ENCODE measurements at regions not wholly inside any gene's neighbourhood (a gene's known extent, or its start where the extent isn't known, plus 50 kb on each side); places are given as distances from the start of the nearest gene placed in this dataset.

DNA sequence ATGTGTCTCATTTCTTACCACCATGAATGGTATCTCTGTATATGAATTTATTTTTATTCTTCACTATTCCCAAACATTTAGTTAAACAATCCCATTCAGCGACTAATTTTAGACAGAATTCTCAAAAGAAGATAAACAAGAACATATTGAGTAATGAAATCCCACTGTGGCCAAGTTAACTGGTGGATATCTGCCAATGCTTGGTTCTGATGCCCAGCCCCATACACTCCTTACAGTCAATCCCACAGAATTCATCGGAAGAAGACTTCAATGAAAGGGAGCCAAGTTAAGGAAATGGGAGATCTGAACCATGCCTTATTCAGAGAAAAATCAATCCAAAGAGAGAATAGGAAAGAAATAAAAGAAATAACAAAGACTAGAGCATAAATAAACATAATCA lies 518.0 kb downstream of the XPNPEP1 start:
- no peaks in the 10 kb centered on the region for H3K9me2 ChIP-seq (ENCODE audit: insufficient read depth)
- no peak overlapping the region for H3K27ac ChIP-seq (ENCODE audit: low read depth, low read length)
- ChIA-PET POLR2A (no interaction called here), CTCF (no interaction called here), RAD21 (ENCODE audit: low non-redundant PET in 1 of 2, low total read pairs in 2 of 2, uncharacterized antibody in 2 of 2, unreplicated experiment in 2 of 2) (no interaction called here)
- H3K4me1 ChIP-seq (ENCODE audit: control insufficient read depth in 1 of 2, insufficient read depth in 2 of 2, low read length in 2 of 2) = no peaks in the 10 kb centered on the region
- intact Hi-C loops (cut with micrococcal nuclease) = no loop called here
- no peak overlapping the region for H3K9ac ChIP-seq (ENCODE audit: low read length)
- no peak for ATAC-seq
- peaks cover 0 to 27% of the 10 kb centered on the region in 2 experiments; a peak in 1 of 4 replicates for H3K9me3 ChIP-seq (ENCODE audit: control insufficient read depth in 1 of 2, insufficient read depth in 1 of 2, low read depth in 1 of 2, low read length in 2 of 2)
- no TSS peak for BruUV-seq (replicated peaks)
- H3K79me2 ChIP-seq (ENCODE audit: insufficient read depth, low read length) = no peaks in the 10 kb centered on the region
- no peaks in the 10 kb centered on the region for H4K20me1 ChIP-seq (ENCODE audit: insufficient read depth)
- no peaks in the 10 kb centered on the region for H3K27me3 ChIP-seq (ENCODE audit: insufficient read depth, low read length)
- no peak overlapping the region for H3K4me2 ChIP-seq (ENCODE audit: low read length)
- no peak overlapping the region for H3K4me3 ChIP-seq (replicated peaks in 1 of 2; ENCODE audit: low read depth in 1 of 2, low read length in 2 of 2)
- TF ChIP-seq, protein P1, sequence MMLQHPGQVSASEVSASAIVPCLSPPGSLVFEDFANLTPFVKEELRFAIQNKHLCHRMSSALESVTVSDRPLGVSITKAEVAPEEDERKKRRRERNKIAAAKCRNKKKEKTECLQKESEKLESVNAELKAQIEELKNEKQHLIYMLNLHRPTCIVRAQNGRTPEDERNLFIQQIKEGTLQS (IDR thresholded peaks at IDR 0.05) = no peak
- no peak for TF ChIP-seq JUND (IDR thresholded peaks at IDR 0.05)
- no peak for TF ChIP-seq EGR1 (IDR thresholded peaks at IDR 0.05; ENCODE audit: low read depth)
- TF ChIP-seq SRF (IDR thresholded peaks at IDR 0.05; ENCODE audit: low read depth) = no peak
- no peak for TF ChIP-seq RAD21 (IDR thresholded peaks at IDR 0.05; ENCODE audit: low read depth)
- no peak for TF ChIP-seq EZH2phosphoT487 (IDR thresholded peaks at IDR 0.05; ENCODE audit: borderline replicate concordance)
- no peak for TF ChIP-seq ZFX (IDR thresholded peaks at IDR 0.05)
- no peak for DNase-seq (ENCODE audit: low read depth, low spot score)
- no peaks in the 10 kb centered on the region for H3K36me3 ChIP-seq (ENCODE audit: control insufficient read depth in 1 of 2, insufficient read depth in 2 of 2, low read length in 2 of 2)
- H2AFZ ChIP-seq (ENCODE audit: low read depth, low read length, poor library complexity, severe bottlenecking) = no peak overlapping the region

DNA sequence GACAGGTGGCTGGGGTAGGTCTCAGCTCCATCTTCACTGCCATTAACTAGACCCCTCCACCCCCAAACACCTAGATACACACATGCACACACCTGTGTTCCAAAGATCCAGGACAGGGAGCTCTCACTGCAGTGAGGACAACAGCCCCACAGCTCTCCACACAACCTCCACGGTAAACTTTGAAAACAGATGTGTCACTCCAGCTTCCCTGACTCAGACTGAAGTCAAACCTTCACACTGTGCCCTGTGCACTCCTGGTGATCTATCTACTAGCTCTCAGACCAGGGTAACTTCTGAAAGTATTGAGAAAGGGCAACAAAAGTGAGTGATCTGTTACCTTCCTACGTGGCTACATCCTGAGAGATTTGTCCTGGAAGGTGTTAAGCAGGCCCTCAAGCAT lies 519.8 kb downstream of the XPNPEP1 start:
- Histone ChIP-seq H4K20me1 (ENCODE audit: insufficient read depth) (no peaks in the 10 kb centered on the region), H3K27ac (ENCODE audit: low read depth, low read length) (no peak overlapping the region), H3K27me3 (ENCODE audit: insufficient read depth, low read length) (no peaks in the 10 kb centered on the region), H3K4me3 (replicated peaks in 1 of 2; ENCODE audit: low read depth in 1 of 2, low read length in 2 of 2) (no peak overlapping the region), H3K4me1 (ENCODE audit: control insufficient read depth in 1 of 2, insufficient read depth in 2 of 2, low read length in 2 of 2) (no peaks in the 10 kb centered on the region), H3K4me2 (ENCODE audit: low read length) (no peak overlapping the region), H2AFZ (ENCODE audit: low read depth, low read length, poor library complexity, severe bottlenecking) (no peak overlapping the region), H3K9me3 (ENCODE audit: control insufficient read depth in 1 of 2, insufficient read depth in 1 of 2, low read depth in 1 of 2, low read length in 2 of 2) (peaks cover 0 to 30% of the 10 kb centered on the region in 2 experiments; a peak in 2 of 4 replicates), H3K79me2 (ENCODE audit: insufficient read depth, low read length) (no peaks in the 10 kb centered on the region), H3K9ac (ENCODE audit: low read length) (no peak overlapping the region), H3K9me2 (ENCODE audit: insufficient read depth) (no peaks in the 10 kb centered on the region), H3K36me3 (ENCODE audit: control insufficient read depth in 1 of 2, insufficient read depth in 2 of 2, low read length in 2 of 2) (no peaks in the 10 kb centered on the region)
- DNase-seq (ENCODE audit: low read depth, low spot score) = no peak
- TF ChIP-seq CEBPB (IDR thresholded peaks at IDR 0.05; ENCODE audit: low read depth) = no peak
- no peak for TF ChIP-seq ZNF274 (IDR thresholded peaks at IDR 0.05; ENCODE audit: low read depth, low read length)
- TF ChIP-seq, protein P1 (IDR thresholded peaks at IDR 0.05) = no peak
- no peak for TF ChIP-seq POLR2A (IDR thresholded peaks at IDR 0.05; ENCODE audit: borderline replicate concordance, extremely low read depth, insufficient read depth, insufficient read length)
- TF ChIP-seq EZH2 (IDR thresholded peaks at IDR 0.05) = no peak
- no peak for TF ChIP-seq YY1 (IDR thresholded peaks at IDR 0.05; ENCODE audit: extremely low read depth, insufficient replicate concordance, low read depth, low read length)
- no peak for TF ChIP-seq EGR1 (IDR thresholded peaks at IDR 0.05; ENCODE audit: low read depth)
- no peak for TF ChIP-seq JUND (IDR thresholded peaks at IDR 0.05)
- TF ChIP-seq, protein P2, sequence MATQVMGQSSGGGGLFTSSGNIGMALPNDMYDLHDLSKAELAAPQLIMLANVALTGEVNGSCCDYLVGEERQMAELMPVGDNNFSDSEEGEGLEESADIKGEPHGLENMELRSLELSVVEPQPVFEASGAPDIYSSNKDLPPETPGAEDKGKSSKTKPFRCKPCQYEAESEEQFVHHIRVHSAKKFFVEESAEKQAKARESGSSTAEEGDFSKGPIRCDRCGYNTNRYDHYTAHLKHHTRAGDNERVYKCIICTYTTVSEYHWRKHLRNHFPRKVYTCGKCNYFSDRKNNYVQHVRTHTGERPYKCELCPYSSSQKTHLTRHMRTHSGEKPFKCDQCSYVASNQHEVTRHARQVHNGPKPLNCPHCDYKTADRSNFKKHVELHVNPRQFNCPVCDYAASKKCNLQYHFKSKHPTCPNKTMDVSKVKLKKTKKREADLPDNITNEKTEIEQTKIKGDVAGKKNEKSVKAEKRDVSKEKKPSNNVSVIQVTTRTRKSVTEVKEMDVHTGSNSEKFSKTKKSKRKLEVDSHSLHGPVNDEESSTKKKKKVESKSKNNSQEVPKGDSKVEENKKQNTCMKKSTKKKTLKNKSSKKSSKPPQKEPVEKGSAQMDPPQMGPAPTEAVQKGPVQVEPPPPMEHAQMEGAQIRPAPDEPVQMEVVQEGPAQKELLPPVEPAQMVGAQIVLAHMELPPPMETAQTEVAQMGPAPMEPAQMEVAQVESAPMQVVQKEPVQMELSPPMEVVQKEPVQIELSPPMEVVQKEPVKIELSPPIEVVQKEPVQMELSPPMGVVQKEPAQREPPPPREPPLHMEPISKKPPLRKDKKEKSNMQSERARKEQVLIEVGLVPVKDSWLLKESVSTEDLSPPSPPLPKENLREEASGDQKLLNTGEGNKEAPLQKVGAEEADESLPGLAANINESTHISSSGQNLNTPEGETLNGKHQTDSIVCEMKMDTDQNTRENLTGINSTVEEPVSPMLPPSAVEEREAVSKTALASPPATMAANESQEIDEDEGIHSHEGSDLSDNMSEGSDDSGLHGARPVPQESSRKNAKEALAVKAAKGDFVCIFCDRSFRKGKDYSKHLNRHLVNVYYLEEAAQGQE (IDR thresholded peaks at IDR 0.05; ENCODE audit: low read depth) = no peak
- TF ChIP-seq FOSL1 (IDR thresholded peaks at IDR 0.05; ENCODE audit: low read depth) = no peak
- no peak for TF ChIP-seq SRF (IDR thresholded peaks at IDR 0.05; ENCODE audit: low read depth)
- no peak for TF ChIP-seq EZH2phosphoT487 (IDR thresholded peaks at IDR 0.05; ENCODE audit: borderline replicate concordance)
- no peak for TF ChIP-seq SIN3A (IDR thresholded peaks at IDR 0.05; ENCODE audit: low read depth)
- TF ChIP-seq POLR2AphosphoS5 (IDR thresholded peaks at IDR 0.05; ENCODE audit: low read depth, low read length) = no peak
- no peak for ATAC-seq
- intact Hi-C loops (cut with micrococcal nuclease) = no loop called here
- BruUV-seq (replicated peaks) = no TSS peak
- POLR2A ChIA-PET = no interaction called here
- RAD21 ChIA-PET (ENCODE audit: low non-redundant PET in 1 of 2, low total read pairs in 2 of 2, uncharacterized antibody in 2 of 2, unreplicated experiment in 2 of 2) = no interaction called here
- CTCF ChIA-PET = no interaction called here

Measured in HCT116 (cell line).